ENCODE measurements at regions not wholly inside any gene's neighbourhood (a gene's known extent, or its start where the extent isn't known, plus 50 kb on each side); places are given as distances from the start of the nearest gene placed in this dataset.

DNA sequence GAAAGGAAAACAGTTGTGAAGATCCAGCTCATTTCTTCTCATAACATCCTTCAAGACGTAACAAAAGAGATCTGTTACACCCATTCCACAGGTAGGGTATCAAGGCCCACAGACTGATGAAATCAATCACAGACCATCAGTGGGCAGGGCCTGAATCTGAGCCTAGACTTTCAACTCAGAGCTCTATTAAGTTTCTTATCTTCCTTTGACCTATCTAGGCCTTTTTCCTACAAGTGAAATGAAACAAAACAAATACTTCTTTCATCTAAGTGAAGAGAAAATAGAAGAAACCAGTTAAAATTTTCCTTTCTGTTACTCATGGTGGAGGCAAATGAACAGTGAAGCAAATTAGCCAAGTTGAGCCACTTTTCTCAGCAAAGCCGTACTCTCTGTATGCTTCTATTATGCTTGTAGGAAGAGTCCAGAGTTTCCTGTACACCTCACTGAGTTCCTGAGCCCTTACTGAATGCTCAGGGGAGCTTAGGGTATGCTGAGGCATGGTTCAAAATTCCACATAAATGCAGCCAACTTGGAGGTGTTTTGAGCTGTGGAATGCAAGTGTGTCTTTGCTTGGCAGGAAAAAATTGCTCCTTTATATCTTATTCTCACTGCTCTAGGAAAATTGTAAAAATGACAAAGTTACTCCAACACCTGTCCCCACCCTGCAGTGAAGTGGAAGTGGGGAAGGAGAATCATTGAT lies 91.9 kb downstream of the FEM1C start:
- TF ChIP-seq, protein P1, sequence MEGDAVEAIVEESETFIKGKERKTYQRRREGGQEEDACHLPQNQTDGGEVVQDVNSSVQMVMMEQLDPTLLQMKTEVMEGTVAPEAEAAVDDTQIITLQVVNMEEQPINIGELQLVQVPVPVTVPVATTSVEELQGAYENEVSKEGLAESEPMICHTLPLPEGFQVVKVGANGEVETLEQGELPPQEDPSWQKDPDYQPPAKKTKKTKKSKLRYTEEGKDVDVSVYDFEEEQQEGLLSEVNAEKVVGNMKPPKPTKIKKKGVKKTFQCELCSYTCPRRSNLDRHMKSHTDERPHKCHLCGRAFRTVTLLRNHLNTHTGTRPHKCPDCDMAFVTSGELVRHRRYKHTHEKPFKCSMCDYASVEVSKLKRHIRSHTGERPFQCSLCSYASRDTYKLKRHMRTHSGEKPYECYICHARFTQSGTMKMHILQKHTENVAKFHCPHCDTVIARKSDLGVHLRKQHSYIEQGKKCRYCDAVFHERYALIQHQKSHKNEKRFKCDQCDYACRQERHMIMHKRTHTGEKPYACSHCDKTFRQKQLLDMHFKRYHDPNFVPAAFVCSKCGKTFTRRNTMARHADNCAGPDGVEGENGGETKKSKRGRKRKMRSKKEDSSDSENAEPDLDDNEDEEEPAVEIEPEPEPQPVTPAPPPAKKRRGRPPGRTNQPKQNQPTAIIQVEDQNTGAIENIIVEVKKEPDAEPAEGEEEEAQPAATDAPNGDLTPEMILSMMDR (IDR thresholded peaks at IDR 0.05), result no peak
- TF ChIP-seq POLR2A (IDR thresholded peaks at IDR 0.05), result no peak
